ENCODE measurements at regions not wholly inside any gene's neighbourhood (a gene's known extent, or its start where the extent isn't known, plus 50 kb on each side); places are given as distances from the start of the nearest gene placed in this dataset.

DNA sequence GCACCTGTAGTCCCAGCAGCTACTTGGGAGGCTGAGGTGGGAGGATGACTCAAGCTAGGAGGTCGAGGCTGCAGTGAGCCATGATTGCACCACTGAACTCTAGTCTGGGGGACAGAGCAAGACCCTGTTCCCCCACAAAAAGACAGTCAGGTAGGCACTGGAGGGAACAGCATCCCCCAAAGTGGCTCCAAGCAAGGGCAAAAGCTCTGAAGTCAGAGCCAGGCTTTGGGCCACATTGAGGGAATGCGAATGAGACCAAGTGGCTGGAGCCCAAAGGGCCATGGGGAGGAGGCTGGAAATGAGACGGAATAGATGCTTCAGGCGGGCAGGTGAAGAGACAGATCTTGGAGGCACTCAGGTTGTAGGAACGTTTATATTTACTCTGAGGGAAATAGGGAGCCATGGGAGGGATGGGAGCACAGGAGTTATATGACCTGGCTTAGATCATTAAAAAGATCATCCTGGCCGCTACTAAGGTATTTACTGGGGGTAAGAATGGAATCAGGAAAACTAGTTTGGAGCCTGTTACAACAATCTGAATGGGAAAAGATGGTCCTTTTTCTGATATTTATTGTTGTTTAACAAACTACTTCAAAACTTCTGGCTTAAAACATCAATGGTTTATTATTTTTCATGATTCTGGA is 229.6 kb upstream of the ZNF217 start:
- no peak for TF ChIP-seq POLR2AphosphoS5 (IDR thresholded peaks at IDR 0.05; ENCODE audit: low read depth, low read length)
- TF ChIP-seq TAF1 (IDR thresholded peaks at IDR 0.05; ENCODE audit: low read depth, low read length), result no peak
- TF ChIP-seq POLR2A (IDR thresholded peaks at IDR 0.05; ENCODE audit: low read depth, low read length), result no peak
- no peak for TF ChIP-seq PAX5 (IDR thresholded peaks at IDR 0.05; ENCODE audit: insufficient read depth, low read length, severe bottlenecking)
- TF ChIP-seq SPI1 (IDR thresholded peaks at IDR 0.05; ENCODE audit: low read depth, low read length), result no peak
- TF ChIP-seq POU2F2 (IDR thresholded peaks at IDR 0.05; ENCODE audit: low read depth, low read length), result no peak
